Fibroblast of lung (primary cell): ENCODE measurements at regions not wholly inside any gene's neighbourhood (a gene's known extent, or its start where the extent isn't known, plus 50 kb on each side); places are given as distances from the start of the nearest gene placed in this dataset.

Source experiments
- DNase-seq, 2 donors: peaks; one replicate each; pipeline versions ENCODE4 v3.0.0 to v3.0.0-alpha.2; 2010; ENCODE audit warnings: low read depth in 2 of 2
- H2AFZ ChIP-seq: 2 replicates; pipeline ENCODE4 v1.5.1; 2012; ENCODE audit warnings: low read length, control low read depth, inconsistent platforms
- H3K27ac ChIP-seq: 2 replicates; pipeline ENCODE4 v1.5.1; 2011; ENCODE audit warnings: low read length, control low read depth; ENCODE audit not compliant: insufficient read depth
- H3K27me3 ChIP-seq: 2 replicates; pipeline ENCODE4 v1.5.1; 2011; ENCODE audit warnings: mild to moderate bottlenecking, low read length; ENCODE audit not compliant: control insufficient read depth, insufficient read depth
- H3K36me3 ChIP-seq: 2 replicates; pipeline ENCODE4 v1.5.1; 2011; ENCODE audit warnings: low read length; ENCODE audit not compliant: control insufficient read depth, insufficient read depth
- H3K4me1 ChIP-seq: 2 replicates; pipeline ENCODE4 v1.5.1; 2011; ENCODE audit warnings: low read length; ENCODE audit not compliant: control insufficient read depth, insufficient read depth; ENCODE audit errors: extremely low read depth
- H3K4me2 ChIP-seq: 2 replicates; pipeline ENCODE4 v1.5.1; 2011; ENCODE audit warnings: low read length, control low read depth; ENCODE audit not compliant: insufficient read depth; ENCODE audit errors: extremely low read depth
- H3K4me3 ChIP-seq, 4 experiments: fragments of 200-600 bp in 1 of 4; sonication (generic) in 1 of 4; replicated peaks in 1 of 4; 2 replicates each; pipeline ENCODE4 v1.5.1; 2011 to 2016; ENCODE audit warnings: low read length in 4 of 4, low read depth in 3 of 4, mild to moderate bottlenecking in 3 of 4, control low read depth in 2 of 4, inconsistent platforms in 1 of 4, mixed read lengths in 1 of 4; ENCODE audit not compliant: insufficient read depth in 1 of 4; ENCODE audit errors: control extremely low read depth in 1 of 4
- H3K79me2 ChIP-seq: 2 replicates; pipeline ENCODE4 v1.5.1; 2012; ENCODE audit warnings: mild to moderate bottlenecking, low read length, inconsistent platforms; ENCODE audit not compliant: control insufficient read depth, insufficient read depth
- H3K9ac ChIP-seq: 2 replicates; pipeline ENCODE4 v1.5.1; 2011; ENCODE audit warnings: mild to moderate bottlenecking, low read length, control low read depth; ENCODE audit not compliant: insufficient read depth
- H3K9me3 ChIP-seq: 2 replicates; pipeline ENCODE4 v1.5.1; 2012; ENCODE audit warnings: low read depth, low read length; ENCODE audit not compliant: control insufficient read depth, insufficient read depth
- H4K20me1 ChIP-seq: 2 replicates; pipeline ENCODE4 v1.5.1; 2011; ENCODE audit warnings: low read length; ENCODE audit not compliant: control insufficient read depth, insufficient read depth; ENCODE audit errors: extremely low read depth
- CTCF ChIP-seq, 2 donors: IDR thresholded peaks in 1 of 2; conservative IDR thresholded peaks in 1 of 2; 1 replicate in 1 of 2; 2 replicates in 1 of 2; pipeline ENCODE4 v1.5.1; 2011 to 2012; ENCODE audit warnings: low read length in 2 of 2, control low read depth in 1 of 2, inconsistent platforms in 1 of 2, low read depth in 1 of 2, mild to moderate bottlenecking in 1 of 2
- EZH2 ChIP-seq: IDR thresholded peaks from 2 replicates; pipeline ENCODE4 v1.5.1; 2012; ENCODE audit warnings: low read length, control low read depth, mild to moderate bottlenecking; ENCODE audit errors: missing control alignments

DNA sequence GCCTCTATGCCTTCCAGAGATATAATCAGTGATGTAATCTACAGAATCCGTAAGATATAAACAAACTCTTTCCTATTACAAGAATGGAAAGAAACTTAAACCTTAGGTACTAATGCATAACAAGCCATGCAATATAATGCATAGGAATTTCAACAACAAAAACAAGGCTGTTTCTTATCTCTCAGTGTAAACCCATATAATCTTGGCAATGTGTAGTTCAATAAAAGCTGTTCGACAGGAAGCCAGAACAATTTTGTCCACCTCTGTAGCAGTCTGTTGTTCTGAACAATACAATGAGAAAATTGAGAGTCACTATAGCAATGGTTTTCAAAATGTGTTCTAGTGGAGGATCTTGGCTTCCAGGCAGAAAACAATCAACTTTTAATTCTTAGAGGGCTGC is 111.5 kb upstream of the FREM2 start:
- Histone ChIP-seq H3K27me3 (no peaks in the 10 kb centered on the region), H3K79me2 (no peaks in the 10 kb centered on the region), H3K9ac (no peak overlapping the region), H3K4me1 (no peaks in the 10 kb centered on the region), H3K27ac (no peak overlapping the region), H3K4me3 (no peak overlapping the region), H3K36me3 (no peaks in the 10 kb centered on the region), H3K4me2 (no peak overlapping the region), H3K9me3 (no peaks in the 10 kb centered on the region), H4K20me1 (no peaks in the 10 kb centered on the region), H2AFZ (no peak overlapping the region)
- TF ChIP-seq CTCF (conservative IDR thresholded peaks at IDR 0.05 in 1 of 2, IDR thresholded peaks at IDR 0.05 in 1 of 2; ENCODE audit: low read depth in 1 of 2, low read length in 2 of 2) (no peak), EZH2 (no peak)
- DNase-seq: no peak

DNA sequence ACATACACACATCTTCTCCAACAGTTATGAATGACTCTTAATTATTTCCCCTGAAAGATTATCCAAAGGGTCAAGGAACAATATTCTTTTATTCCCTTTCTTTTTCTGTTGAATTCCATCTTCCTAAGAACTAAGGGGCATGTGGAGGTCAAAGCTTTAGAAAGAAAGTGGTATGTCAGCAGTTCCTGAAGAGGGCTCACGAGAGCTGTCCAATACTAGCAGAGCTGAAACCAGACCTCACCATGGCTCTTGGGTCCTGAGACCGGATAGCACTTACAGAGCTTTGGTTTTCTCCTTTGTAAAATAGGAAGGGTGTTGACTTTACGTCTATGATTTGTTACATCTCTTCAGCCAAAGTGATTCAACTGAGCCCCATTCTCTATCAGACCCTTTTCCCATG is 109.8 kb upstream of the FREM2 start:
- H3K4me1 ChIP-seq: no peaks in the 10 kb centered on the region
- no peaks in the 10 kb centered on the region for H3K79me2 ChIP-seq
- no peak overlapping the region for H2AFZ ChIP-seq
- no peaks in the 10 kb centered on the region for H3K36me3 ChIP-seq
- DNase-seq: peak; percentile 3 to 14
- TF ChIP-seq CTCF (conservative IDR thresholded peaks at IDR 0.05 in 1 of 2, IDR thresholded peaks at IDR 0.05 in 1 of 2; ENCODE audit: low read depth in 1 of 2, low read length in 2 of 2) (no peak), EZH2 (no peak)
- H3K9me3 ChIP-seq: no peaks in the 10 kb centered on the region
- H4K20me1 ChIP-seq: no peaks in the 10 kb centered on the region
- no peaks in the 10 kb centered on the region for H3K27me3 ChIP-seq
- no peak overlapping the region for H3K9ac ChIP-seq
- H3K4me3 ChIP-seq: no peak overlapping the region
- no peak overlapping the region for H3K27ac ChIP-seq
- no peak overlapping the region for H3K4me2 ChIP-seq

DNA sequence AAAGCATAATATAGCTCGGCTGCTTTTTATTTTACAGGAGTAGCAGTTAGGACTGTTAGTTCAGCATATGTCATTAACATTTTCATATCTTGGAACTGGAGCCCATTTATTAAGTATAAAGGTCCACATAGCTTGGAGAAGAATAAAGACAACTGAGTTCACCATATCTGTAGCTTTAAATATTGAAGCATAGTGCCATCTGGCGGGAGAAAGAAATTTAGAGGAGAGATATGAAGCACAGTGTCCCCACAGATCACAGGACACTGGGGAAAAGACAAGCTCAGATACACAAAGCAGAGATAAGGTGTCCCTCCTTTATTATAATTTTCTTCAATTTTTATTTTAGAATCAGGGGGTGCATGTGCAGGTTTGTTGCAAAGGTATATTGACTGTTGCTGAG is 104.7 kb upstream of the FREM2 start:
- no peak overlapping the region for H3K9ac ChIP-seq
- DNase-seq: peak; percentile 38 to 44
- no peaks in the 10 kb centered on the region for H3K4me1 ChIP-seq
- H3K79me2 ChIP-seq: no peaks in the 10 kb centered on the region
- H3K4me3 ChIP-seq: no peak overlapping the region
- no peak for TF ChIP-seq EZH2
- TF ChIP-seq CTCF (conservative IDR thresholded peaks at IDR 0.05 in 1 of 2, IDR thresholded peaks at IDR 0.05 in 1 of 2; ENCODE audit: low read depth in 1 of 2, low read length in 2 of 2): peak; percentile 35 to 43
- H4K20me1 ChIP-seq: no peaks in the 10 kb centered on the region
- no peaks in the 10 kb centered on the region for H3K9me3 ChIP-seq
- H3K4me2 ChIP-seq: no peak overlapping the region
- no peaks in the 10 kb centered on the region for H3K36me3 ChIP-seq
- H3K27me3 ChIP-seq: no peaks in the 10 kb centered on the region
- H2AFZ ChIP-seq: no peak overlapping the region
- H3K27ac ChIP-seq: no peak overlapping the region
